DND-41 (cell line): ENCODE measurements at regions not wholly inside any gene's neighbourhood (a gene's known extent, or its start where the extent isn't known, plus 50 kb on each side); places are given as distances from the start of the nearest gene placed in this dataset.

Source experiments
- ATAC-seq: fragments of 200-7000 bp; cut with Tn5 transposase; 3 replicates; pipeline ENCODE4 v1.9.1; 2021; ENCODE audit warnings: low read depth; ENCODE audit not compliant: insufficient read depth
- DNase-seq: peaks from one replicate; pipeline ENCODE4 v3.0.0-alpha.2; 2020
- H2AFZ ChIP-seq: 2 replicates; pipeline ENCODE4 v1.6.0; 2012; ENCODE audit warnings: low read depth, low read length
- H3K27ac ChIP-seq: 2 replicates; pipeline ENCODE4 v1.5.1; 2012; ENCODE audit warnings: low read length, inconsistent platforms
- H3K27me3 ChIP-seq: fragments of 200-600 bp; sonication (generic); 2 replicates; pipeline ENCODE4 v1.6.0; 2012; ENCODE audit warnings: low read length, mild to moderate bottlenecking, inconsistent platforms; ENCODE audit not compliant: insufficient read depth, poor library complexity
- H3K36me3 ChIP-seq: 2 replicates; pipeline ENCODE4 v1.5.1; 2012; ENCODE audit warnings: low read length, inconsistent platforms; ENCODE audit not compliant: insufficient read depth
- H3K4me1 ChIP-seq: 2 replicates; pipeline ENCODE4 v1.5.1; 2012; ENCODE audit warnings: mild to moderate bottlenecking, low read length; ENCODE audit not compliant: insufficient read depth
- H3K4me2 ChIP-seq: 2 replicates; pipeline ENCODE4 v1.6.0; 2012; ENCODE audit warnings: mild to moderate bottlenecking, moderate library complexity, low read length, inconsistent platforms; ENCODE audit not compliant: insufficient read depth
- H3K4me3 ChIP-seq, 2 experiments: fragments of 200-600 bp in 1 of 2; shearing (Covaris generic) in 1 of 2; 2 replicates each; pipeline ENCODE4 v1.5.1; 2012 to 2016; ENCODE audit warnings: inconsistent platforms in 2 of 2, low read length in 2 of 2, mild to moderate bottlenecking in 2 of 2, low read depth in 1 of 2, moderate library complexity in 1 of 2
- H3K79me2 ChIP-seq: 2 replicates; pipeline ENCODE4 v1.6.0; 2012; ENCODE audit warnings: low read length, inconsistent platforms; ENCODE audit not compliant: insufficient read depth
- H3K9ac ChIP-seq: 2 replicates; pipeline ENCODE4 v1.6.0; 2012; ENCODE audit warnings: low read depth, mild to moderate bottlenecking, inconsistent platforms, low read length, moderate library complexity
- H3K9me3 ChIP-seq: 2 replicates; pipeline ENCODE4 v1.5.1; 2012; ENCODE audit warnings: low read length, moderate library complexity, mild to moderate bottlenecking, inconsistent platforms; ENCODE audit not compliant: insufficient read depth, severe bottlenecking
- H4K20me1 ChIP-seq: 2 replicates; pipeline ENCODE4 v1.6.0; 2012; ENCODE audit warnings: low read length; ENCODE audit not compliant: insufficient read depth
- EZH2 ChIP-seq: IDR thresholded peaks from 3 replicates; pipeline ENCODE4 v1.6.1; 2012; ENCODE audit warnings: borderline replicate concordance, low read depth, mild to moderate bottlenecking, moderate library complexity, low read length, inconsistent platforms; ENCODE audit not compliant: severe bottlenecking
- TF ChIP-seq, protein P1 (sequence below): IDR thresholded peaks from 2 replicates; pipeline ENCODE4 v1.5.1; 2012; ENCODE audit warnings: borderline replicate concordance, low read length, moderate library complexity, mild to moderate bottlenecking; ENCODE audit not compliant: poor library complexity, severe bottlenecking; ENCODE audit errors: extremely low read depth

DNA sequence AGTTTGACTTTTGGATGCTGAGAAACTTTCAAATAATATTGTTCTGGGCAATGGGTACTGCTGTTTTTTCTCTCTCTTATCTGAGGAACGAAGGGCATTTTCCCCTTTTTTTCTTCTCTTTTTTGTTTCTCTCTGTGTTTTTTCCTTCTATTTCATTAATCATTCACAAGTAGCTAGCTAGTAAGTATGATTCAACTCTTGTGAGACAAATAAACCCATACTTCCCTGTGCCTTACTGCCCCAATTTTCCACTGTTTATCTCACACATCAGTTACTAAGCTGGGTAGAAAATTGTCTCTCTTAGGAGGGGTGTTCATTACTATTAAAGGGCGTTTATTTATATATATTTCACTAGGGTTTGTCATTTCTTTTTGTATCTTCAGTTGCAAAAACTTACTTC lies 437.6 kb downstream of the RERGL start:
- DNase-seq (no peak), ATAC-seq (no peak)
- Histone ChIP-seq H3K36me3 (no peaks in the 10 kb centered on the region), H3K4me3 (no peak overlapping the region), H3K27ac (no peak overlapping the region), H3K9me3 (no peaks in the 10 kb centered on the region), H3K4me2 (no peak overlapping the region), H3K9ac (no peak overlapping the region), H3K4me1 (no peaks in the 10 kb centered on the region), H3K27me3 (no peaks in the 10 kb centered on the region), H4K20me1 (no peaks in the 10 kb centered on the region), H3K79me2 (no peaks in the 10 kb centered on the region), H2AFZ (no peak overlapping the region)
- no peak for TF ChIP-seq EZH2
- TF ChIP-seq, protein P1, sequence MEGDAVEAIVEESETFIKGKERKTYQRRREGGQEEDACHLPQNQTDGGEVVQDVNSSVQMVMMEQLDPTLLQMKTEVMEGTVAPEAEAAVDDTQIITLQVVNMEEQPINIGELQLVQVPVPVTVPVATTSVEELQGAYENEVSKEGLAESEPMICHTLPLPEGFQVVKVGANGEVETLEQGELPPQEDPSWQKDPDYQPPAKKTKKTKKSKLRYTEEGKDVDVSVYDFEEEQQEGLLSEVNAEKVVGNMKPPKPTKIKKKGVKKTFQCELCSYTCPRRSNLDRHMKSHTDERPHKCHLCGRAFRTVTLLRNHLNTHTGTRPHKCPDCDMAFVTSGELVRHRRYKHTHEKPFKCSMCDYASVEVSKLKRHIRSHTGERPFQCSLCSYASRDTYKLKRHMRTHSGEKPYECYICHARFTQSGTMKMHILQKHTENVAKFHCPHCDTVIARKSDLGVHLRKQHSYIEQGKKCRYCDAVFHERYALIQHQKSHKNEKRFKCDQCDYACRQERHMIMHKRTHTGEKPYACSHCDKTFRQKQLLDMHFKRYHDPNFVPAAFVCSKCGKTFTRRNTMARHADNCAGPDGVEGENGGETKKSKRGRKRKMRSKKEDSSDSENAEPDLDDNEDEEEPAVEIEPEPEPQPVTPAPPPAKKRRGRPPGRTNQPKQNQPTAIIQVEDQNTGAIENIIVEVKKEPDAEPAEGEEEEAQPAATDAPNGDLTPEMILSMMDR: no peak

DNA sequence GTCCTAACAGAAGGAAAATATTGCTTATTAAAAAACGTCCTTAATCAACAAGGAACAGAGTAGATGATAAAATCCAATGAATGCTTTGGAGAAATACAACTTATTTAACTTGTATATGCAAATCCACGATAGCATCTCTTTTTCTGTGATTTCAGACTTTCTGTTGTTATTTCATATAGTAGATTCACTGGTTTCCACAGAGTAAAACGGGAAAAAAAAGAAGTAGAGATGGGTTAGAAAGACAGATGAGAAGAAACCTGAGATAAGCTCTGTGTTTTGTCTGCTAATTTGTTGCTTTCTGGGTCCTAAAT lies 447.7 kb downstream of the RERGL start:
- ATAC-seq (no peak), DNase-seq (no peak)
- Histone ChIP-seq H4K20me1 (no peaks in the 10 kb centered on the region), H3K27me3 (no peaks in the 10 kb centered on the region), H3K27ac (no peak overlapping the region), H3K36me3 (no peaks in the 10 kb centered on the region), H3K79me2 (no peaks in the 10 kb centered on the region), H3K9ac (no peak overlapping the region), H3K9me3 (no peaks in the 10 kb centered on the region), H3K4me3 (no peak overlapping the region), H3K4me1 (peaks cover 3% of the 10 kb centered on the region; the same call in 1 of the 2 replicates), H2AFZ (no peak overlapping the region), H3K4me2 (peak overlapping the region; percentile 47; the same call in 1 of the 2 replicates)
- no peak for TF ChIP-seq EZH2
- TF ChIP-seq, protein P1: no peak

DNA sequence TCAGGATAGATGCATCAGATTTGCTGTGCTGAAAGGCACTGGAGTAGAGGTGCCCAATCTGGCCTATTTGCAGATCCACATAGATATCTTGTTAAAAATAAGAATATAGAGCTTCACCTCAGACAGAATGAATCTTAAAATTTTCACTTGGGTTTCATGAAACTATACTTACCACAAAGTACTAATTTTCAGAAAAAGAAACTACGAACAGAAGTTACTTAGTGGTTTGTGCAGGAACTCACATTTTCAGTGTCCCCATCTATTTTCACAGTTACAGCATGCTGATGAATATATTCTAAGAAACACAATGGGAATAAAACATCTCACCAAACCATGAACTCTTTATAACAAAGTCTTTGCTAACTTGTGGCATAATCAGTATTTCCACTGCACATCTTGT lies 449.4 kb downstream of the RERGL start:
- DNase-seq: no peak
- H3K27me3 ChIP-seq: no peaks in the 10 kb centered on the region

More for the DNA sequence above, 449.4 kb downstream of the RERGL start:
- no peak overlapping the region for H2AFZ ChIP-seq
- no peak for ATAC-seq
- no peak overlapping the region for H3K27ac ChIP-seq
- no peaks in the 10 kb centered on the region for H3K9me3 ChIP-seq
- no peaks in the 10 kb centered on the region for H3K79me2 ChIP-seq
- peaks cover 3% of the 10 kb centered on the region; the same call in 1 of the 2 replicates for H3K4me1 ChIP-seq
- TF ChIP-seq EZH2: no peak
- TF ChIP-seq, protein P1: no peak
- H3K36me3 ChIP-seq: no peaks in the 10 kb centered on the region
- H3K4me3 ChIP-seq: no peak overlapping the region
- H3K4me2 ChIP-seq: no peak overlapping the region
- no peaks in the 10 kb centered on the region for H4K20me1 ChIP-seq
- no peak overlapping the region for H3K9ac ChIP-seq
